HEK293 (cell line): ENCODE measurements at regions not wholly inside any gene's neighbourhood (a gene's known extent, or its start where the extent isn't known, plus 50 kb on each side); places are given as distances from the start of the nearest gene placed in this dataset.

ENCODE experiments used
- ZNF629 ChIP-seq: fragments of 450-650 bp; formaldehyde crosslinking; IDR thresholded peaks from 2 replicates; pipeline ENCODE4 v1.5.1; 2017; ENCODE audit warnings: missing biosample characterization, missing genetic modification characterization
- TF ChIP-seq, protein P1 (sequence below): fragments of 450-650 bp; formaldehyde crosslinking; IDR thresholded peaks from 2 replicates; pipeline ENCODE4 v1.5.1; 2016; ENCODE audit warnings: missing biosample characterization, missing genetic modification characterization
- TF ChIP-seq, protein P2 (sequence below): fragments of 450-650 bp; formaldehyde crosslinking; IDR thresholded peaks from 2 replicates; pipeline ENCODE4 v1.5.1; 2016; ENCODE audit warnings: missing biosample characterization, missing genetic modification characterization

GRCh38 chr1:80251171-80251570 is 1244.6 kb upstream of the ADGRL4 start:
- no peak for TF ChIP-seq ZNF629 (tag by site-specific recombination)
- TF ChIP-seq, protein P1, sequence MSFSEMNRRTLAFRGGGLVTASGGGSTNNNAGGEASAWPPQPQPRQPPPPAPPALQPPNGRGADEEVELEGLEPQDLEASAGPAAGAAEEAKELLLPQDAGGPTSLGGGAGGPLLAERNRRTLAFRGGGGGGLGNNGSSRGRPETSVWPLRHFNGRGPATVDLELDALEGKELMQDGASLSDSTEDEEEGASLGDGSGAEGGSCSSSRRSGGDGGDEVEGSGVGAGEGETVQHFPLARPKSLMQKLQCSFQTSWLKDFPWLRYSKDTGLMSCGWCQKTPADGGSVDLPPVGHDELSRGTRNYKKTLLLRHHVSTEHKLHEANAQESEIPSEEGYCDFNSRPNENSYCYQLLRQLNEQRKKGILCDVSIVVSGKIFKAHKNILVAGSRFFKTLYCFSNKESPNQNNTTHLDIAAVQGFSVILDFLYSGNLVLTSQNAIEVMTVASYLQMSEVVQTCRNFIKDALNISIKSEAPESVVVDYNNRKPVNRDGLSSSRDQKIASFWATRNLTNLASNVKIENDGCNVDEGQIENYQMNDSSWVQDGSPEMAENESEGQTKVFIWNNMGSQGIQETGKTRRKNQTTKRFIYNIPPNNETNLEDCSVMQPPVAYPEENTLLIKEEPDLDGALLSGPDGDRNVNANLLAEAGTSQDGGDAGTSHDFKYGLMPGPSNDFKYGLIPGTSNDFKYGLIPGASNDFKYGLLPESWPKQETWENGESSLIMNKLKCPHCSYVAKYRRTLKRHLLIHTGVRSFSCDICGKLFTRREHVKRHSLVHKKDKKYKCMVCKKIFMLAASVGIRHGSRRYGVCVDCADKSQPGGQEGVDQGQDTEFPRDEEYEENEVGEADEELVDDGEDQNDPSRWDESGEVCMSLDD (tag by site-specific recombination), result no peak
- TF ChIP-seq, protein P2, sequence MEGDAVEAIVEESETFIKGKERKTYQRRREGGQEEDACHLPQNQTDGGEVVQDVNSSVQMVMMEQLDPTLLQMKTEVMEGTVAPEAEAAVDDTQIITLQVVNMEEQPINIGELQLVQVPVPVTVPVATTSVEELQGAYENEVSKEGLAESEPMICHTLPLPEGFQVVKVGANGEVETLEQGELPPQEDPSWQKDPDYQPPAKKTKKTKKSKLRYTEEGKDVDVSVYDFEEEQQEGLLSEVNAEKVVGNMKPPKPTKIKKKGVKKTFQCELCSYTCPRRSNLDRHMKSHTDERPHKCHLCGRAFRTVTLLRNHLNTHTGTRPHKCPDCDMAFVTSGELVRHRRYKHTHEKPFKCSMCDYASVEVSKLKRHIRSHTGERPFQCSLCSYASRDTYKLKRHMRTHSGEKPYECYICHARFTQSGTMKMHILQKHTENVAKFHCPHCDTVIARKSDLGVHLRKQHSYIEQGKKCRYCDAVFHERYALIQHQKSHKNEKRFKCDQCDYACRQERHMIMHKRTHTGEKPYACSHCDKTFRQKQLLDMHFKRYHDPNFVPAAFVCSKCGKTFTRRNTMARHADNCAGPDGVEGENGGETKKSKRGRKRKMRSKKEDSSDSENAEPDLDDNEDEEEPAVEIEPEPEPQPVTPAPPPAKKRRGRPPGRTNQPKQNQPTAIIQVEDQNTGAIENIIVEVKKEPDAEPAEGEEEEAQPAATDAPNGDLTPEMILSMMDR (tag by site-specific recombination), result no peak
